SK-N-SH (cell line): ENCODE measurements at regions not wholly inside any gene's neighbourhood (a gene's known extent, or its start where the extent isn't known, plus 50 kb on each side); places are given as distances from the start of the nearest gene placed in this dataset.

ENCODE experiments used
- EP300 ChIP-seq, 2 experiments: IDR thresholded peaks; 2 replicates each; pipeline versions ENCODE4 v1.4.0 to v1.6.1; 2012; ENCODE audit warnings: borderline replicate concordance in 1 of 2, low read depth in 1 of 2, low read length in 1 of 2
- PBX3 ChIP-seq: IDR thresholded peaks from 2 replicates; pipeline ENCODE4; 2012
- RFX5 ChIP-seq: IDR thresholded peaks from 2 replicates; pipeline ENCODE4 v1.6.1; 2012; ENCODE audit warnings: mild to moderate bottlenecking, improper control_type of control experiment, low read length
- TF ChIP-seq, protein P1 (sequence below): fragments of 200-600 bp; sonication (generic); IDR thresholded peaks from 2 replicates; pipeline ENCODE4 v1.6.1; 2017; ENCODE audit warnings: antibody characterized with exemption, mild to moderate bottlenecking, moderate library complexity
- TF ChIP-seq, protein P2 (sequence below): IDR thresholded peaks from 2 replicates; pipeline ENCODE4 v1.4.0; 2012; ENCODE audit warnings: low read depth, borderline replicate concordance

- TF ChIP-seq, protein P1, sequence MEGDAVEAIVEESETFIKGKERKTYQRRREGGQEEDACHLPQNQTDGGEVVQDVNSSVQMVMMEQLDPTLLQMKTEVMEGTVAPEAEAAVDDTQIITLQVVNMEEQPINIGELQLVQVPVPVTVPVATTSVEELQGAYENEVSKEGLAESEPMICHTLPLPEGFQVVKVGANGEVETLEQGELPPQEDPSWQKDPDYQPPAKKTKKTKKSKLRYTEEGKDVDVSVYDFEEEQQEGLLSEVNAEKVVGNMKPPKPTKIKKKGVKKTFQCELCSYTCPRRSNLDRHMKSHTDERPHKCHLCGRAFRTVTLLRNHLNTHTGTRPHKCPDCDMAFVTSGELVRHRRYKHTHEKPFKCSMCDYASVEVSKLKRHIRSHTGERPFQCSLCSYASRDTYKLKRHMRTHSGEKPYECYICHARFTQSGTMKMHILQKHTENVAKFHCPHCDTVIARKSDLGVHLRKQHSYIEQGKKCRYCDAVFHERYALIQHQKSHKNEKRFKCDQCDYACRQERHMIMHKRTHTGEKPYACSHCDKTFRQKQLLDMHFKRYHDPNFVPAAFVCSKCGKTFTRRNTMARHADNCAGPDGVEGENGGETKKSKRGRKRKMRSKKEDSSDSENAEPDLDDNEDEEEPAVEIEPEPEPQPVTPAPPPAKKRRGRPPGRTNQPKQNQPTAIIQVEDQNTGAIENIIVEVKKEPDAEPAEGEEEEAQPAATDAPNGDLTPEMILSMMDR, result no peak
- TF ChIP-seq PBX3 (no peak), EP300 (IDR thresholded peaks at IDR 0.05; ENCODE audit: borderline replicate concordance in 1 of 2, low read depth in 1 of 2, low read length in 1 of 2) (no peak), RFX5 (no peak)
- TF ChIP-seq, protein P2, sequence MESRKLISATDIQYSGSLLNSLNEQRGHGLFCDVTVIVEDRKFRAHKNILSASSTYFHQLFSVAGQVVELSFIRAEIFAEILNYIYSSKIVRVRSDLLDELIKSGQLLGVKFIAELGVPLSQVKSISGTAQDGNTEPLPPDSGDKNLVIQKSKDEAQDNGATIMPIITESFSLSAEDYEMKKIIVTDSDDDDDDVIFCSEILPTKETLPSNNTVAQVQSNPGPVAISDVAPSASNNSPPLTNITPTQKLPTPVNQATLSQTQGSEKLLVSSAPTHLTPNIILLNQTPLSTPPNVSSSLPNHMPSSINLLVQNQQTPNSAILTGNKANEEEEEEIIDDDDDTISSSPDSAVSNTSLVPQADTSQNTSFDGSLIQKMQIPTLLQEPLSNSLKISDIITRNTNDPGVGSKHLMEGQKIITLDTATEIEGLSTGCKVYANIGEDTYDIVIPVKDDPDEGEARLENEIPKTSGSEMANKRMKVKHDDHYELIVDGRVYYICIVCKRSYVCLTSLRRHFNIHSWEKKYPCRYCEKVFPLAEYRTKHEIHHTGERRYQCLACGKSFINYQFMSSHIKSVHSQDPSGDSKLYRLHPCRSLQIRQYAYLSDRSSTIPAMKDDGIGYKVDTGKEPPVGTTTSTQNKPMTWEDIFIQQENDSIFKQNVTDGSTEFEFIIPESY, result no peak
Measured at GRCh38 chr5:42880496-42881150, 68.9 kb upstream of the SELENOP start.
